Fibroblast of lung (primary cell): ENCODE measurements at regions not wholly inside any gene's neighbourhood (a gene's known extent, or its start where the extent isn't known, plus 50 kb on each side); places are given as distances from the start of the nearest gene placed in this dataset.
A peak's percentile ranks its signal among the peaks of the same experiment; 100 is the strongest.

ENCODE experiments used
- DNase-seq, 2 donors: peaks; one replicate each; pipeline versions ENCODE4 v3.0.0 to v3.0.0-alpha.2; 2010; ENCODE audit warnings: low read depth in 2 of 2
- H2AFZ ChIP-seq: 2 replicates; pipeline ENCODE4 v1.5.1; 2012; ENCODE audit warnings: low read length, control low read depth, inconsistent platforms
- H3K27ac ChIP-seq: 2 replicates; pipeline ENCODE4 v1.5.1; 2011; ENCODE audit warnings: low read length, control low read depth; ENCODE audit not compliant: insufficient read depth
- H3K27me3 ChIP-seq: 2 replicates; pipeline ENCODE4 v1.5.1; 2011; ENCODE audit warnings: mild to moderate bottlenecking, low read length; ENCODE audit not compliant: control insufficient read depth, insufficient read depth
- H3K36me3 ChIP-seq: 2 replicates; pipeline ENCODE4 v1.5.1; 2011; ENCODE audit warnings: low read length; ENCODE audit not compliant: control insufficient read depth, insufficient read depth
- H3K4me1 ChIP-seq: 2 replicates; pipeline ENCODE4 v1.5.1; 2011; ENCODE audit warnings: low read length; ENCODE audit not compliant: control insufficient read depth, insufficient read depth; ENCODE audit errors: extremely low read depth
- H3K4me2 ChIP-seq: 2 replicates; pipeline ENCODE4 v1.5.1; 2011; ENCODE audit warnings: low read length, control low read depth; ENCODE audit not compliant: insufficient read depth; ENCODE audit errors: extremely low read depth
- H3K4me3 ChIP-seq, 4 experiments: fragments of 200-600 bp in 1 of 4; sonication (generic) in 1 of 4; replicated peaks in 1 of 4; 2 replicates each; pipeline ENCODE4 v1.5.1; 2011 to 2016; ENCODE audit warnings: low read length in 4 of 4, low read depth in 3 of 4, mild to moderate bottlenecking in 3 of 4, control low read depth in 2 of 4, inconsistent platforms in 1 of 4, mixed read lengths in 1 of 4; ENCODE audit not compliant: insufficient read depth in 1 of 4; ENCODE audit errors: control extremely low read depth in 1 of 4
- H3K79me2 ChIP-seq: 2 replicates; pipeline ENCODE4 v1.5.1; 2012; ENCODE audit warnings: mild to moderate bottlenecking, low read length, inconsistent platforms; ENCODE audit not compliant: control insufficient read depth, insufficient read depth
- H3K9ac ChIP-seq: 2 replicates; pipeline ENCODE4 v1.5.1; 2011; ENCODE audit warnings: mild to moderate bottlenecking, low read length, control low read depth; ENCODE audit not compliant: insufficient read depth
- H3K9me3 ChIP-seq: 2 replicates; pipeline ENCODE4 v1.5.1; 2012; ENCODE audit warnings: low read depth, low read length; ENCODE audit not compliant: control insufficient read depth, insufficient read depth
- H4K20me1 ChIP-seq: 2 replicates; pipeline ENCODE4 v1.5.1; 2011; ENCODE audit warnings: low read length; ENCODE audit not compliant: control insufficient read depth, insufficient read depth; ENCODE audit errors: extremely low read depth
- EZH2 ChIP-seq: IDR thresholded peaks from 2 replicates; pipeline ENCODE4 v1.5.1; 2012; ENCODE audit warnings: low read length, control low read depth, mild to moderate bottlenecking; ENCODE audit errors: missing control alignments
- TF ChIP-seq, protein P1 (sequence below), 2 donors: IDR thresholded peaks in 1 of 2; conservative IDR thresholded peaks in 1 of 2; 1 replicate in 1 of 2; 2 replicates in 1 of 2; pipeline ENCODE4 v1.5.1; 2011 to 2012; ENCODE audit warnings: low read length in 2 of 2, control low read depth in 1 of 2, inconsistent platforms in 1 of 2, low read depth in 1 of 2, mild to moderate bottlenecking in 1 of 2

GRCh38 chr16:86387468-86388440 is 122.6 kb upstream of the FOXF1 start:
- H3K4me1 ChIP-seq: peaks cover 29% of the 10 kb centered on the region
- no peak overlapping the region for H3K4me3 ChIP-seq
- H3K27me3 ChIP-seq: no peaks in the 10 kb centered on the region
- no peak overlapping the region for H3K4me2 ChIP-seq
- peak; percentile 98 to 100 for DNase-seq
- TF ChIP-seq, protein P1, sequence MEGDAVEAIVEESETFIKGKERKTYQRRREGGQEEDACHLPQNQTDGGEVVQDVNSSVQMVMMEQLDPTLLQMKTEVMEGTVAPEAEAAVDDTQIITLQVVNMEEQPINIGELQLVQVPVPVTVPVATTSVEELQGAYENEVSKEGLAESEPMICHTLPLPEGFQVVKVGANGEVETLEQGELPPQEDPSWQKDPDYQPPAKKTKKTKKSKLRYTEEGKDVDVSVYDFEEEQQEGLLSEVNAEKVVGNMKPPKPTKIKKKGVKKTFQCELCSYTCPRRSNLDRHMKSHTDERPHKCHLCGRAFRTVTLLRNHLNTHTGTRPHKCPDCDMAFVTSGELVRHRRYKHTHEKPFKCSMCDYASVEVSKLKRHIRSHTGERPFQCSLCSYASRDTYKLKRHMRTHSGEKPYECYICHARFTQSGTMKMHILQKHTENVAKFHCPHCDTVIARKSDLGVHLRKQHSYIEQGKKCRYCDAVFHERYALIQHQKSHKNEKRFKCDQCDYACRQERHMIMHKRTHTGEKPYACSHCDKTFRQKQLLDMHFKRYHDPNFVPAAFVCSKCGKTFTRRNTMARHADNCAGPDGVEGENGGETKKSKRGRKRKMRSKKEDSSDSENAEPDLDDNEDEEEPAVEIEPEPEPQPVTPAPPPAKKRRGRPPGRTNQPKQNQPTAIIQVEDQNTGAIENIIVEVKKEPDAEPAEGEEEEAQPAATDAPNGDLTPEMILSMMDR (conservative IDR thresholded peaks at IDR 0.05 in 1 of 2, IDR thresholded peaks at IDR 0.05 in 1 of 2; ENCODE audit: low read depth in 1 of 2, low read length in 2 of 2): no peak
- no peak for TF ChIP-seq EZH2
- H3K36me3 ChIP-seq: no peaks in the 10 kb centered on the region
- no peaks in the 10 kb centered on the region for H4K20me1 ChIP-seq
- H3K9me3 ChIP-seq: no peaks in the 10 kb centered on the region
- H2AFZ ChIP-seq: no peak overlapping the region
- no peak overlapping the region for H3K9ac ChIP-seq
- H3K27ac ChIP-seq: peak overlapping the region; percentile 81
- H3K79me2 ChIP-seq: no peaks in the 10 kb centered on the region

DNA sequence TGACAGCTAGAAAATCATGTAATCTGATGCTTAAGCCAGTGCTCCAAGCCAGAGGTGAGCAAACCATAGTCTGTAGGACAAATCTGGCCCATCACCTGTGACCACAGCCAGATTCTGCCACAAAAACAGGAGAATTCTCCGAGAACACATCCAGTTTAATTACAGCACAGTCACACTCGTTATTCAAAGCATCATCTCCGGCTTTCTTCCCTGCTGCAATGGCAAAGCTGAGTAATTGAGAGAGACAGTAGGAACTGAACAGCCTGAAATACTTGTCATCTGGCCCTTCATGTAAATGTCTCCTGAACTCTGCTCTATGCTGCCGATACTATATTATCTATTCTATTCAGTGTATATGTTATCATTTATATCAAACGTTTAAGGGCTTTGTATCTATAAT is 121.4 kb upstream of the FOXF1 start:
- Histone ChIP-seq H3K27me3 (no peaks in the 10 kb centered on the region), H3K4me1 (peaks cover 23% of the 10 kb centered on the region), H3K4me3 (no peak overlapping the region), H3K27ac (peak overlapping the region; percentile 49), H3K9ac (no peak overlapping the region), H3K9me3 (no peaks in the 10 kb centered on the region), H2AFZ (no peak overlapping the region), H3K79me2 (no peaks in the 10 kb centered on the region), H3K4me2 (no peak overlapping the region), H4K20me1 (no peaks in the 10 kb centered on the region), H3K36me3 (no peaks in the 10 kb centered on the region)
- TF ChIP-seq EZH2: no peak
- TF ChIP-seq, protein P1 (conservative IDR thresholded peaks at IDR 0.05 in 1 of 2, IDR thresholded peaks at IDR 0.05 in 1 of 2; ENCODE audit: low read depth in 1 of 2, low read length in 2 of 2): no peak
- no peak for DNase-seq

GRCh38 chr16:86389566-86390328 is 120.6 kb upstream of the FOXF1 start:
- TF ChIP-seq EZH2: no peak
- TF ChIP-seq, protein P1 (conservative IDR thresholded peaks at IDR 0.05 in 1 of 2, IDR thresholded peaks at IDR 0.05 in 1 of 2; ENCODE audit: low read depth in 1 of 2, low read length in 2 of 2): no peak

More at GRCh38 chr16:86389566-86390328, 120.6 kb upstream of the FOXF1 start:
- Histone ChIP-seq H3K4me3 (no peak overlapping the region), H3K9me3 (no peaks in the 10 kb centered on the region), H2AFZ (no peak overlapping the region), H3K27ac (peak overlapping the region; percentile 49), H3K4me1 (peaks cover 17% of the 10 kb centered on the region), H3K4me2 (peak overlapping the region; percentile 18), H3K27me3 (no peaks in the 10 kb centered on the region), H3K36me3 (no peaks in the 10 kb centered on the region), H3K9ac (no peak overlapping the region), H4K20me1 (no peaks in the 10 kb centered on the region), H3K79me2 (no peaks in the 10 kb centered on the region)
- peak in 1 of 2 donors; percentile 62 for DNase-seq
